Osteocyte (in vitro differentiated cells): ENCODE measurements at regions not wholly inside any gene's neighbourhood (a gene's known extent, or its start where the extent isn't known, plus 50 kb on each side); places are given as distances from the start of the nearest gene placed in this dataset.
"Not testable (repeated sequence)": the region's sequence is repeated elsewhere in the genome, so short reads cannot be mapped to it uniquely, and the experiment has no call there.

Source experiments
- DNase-seq: peaks from one replicate; pipeline ENCODE4 v3.0.0; 2021; ENCODE audit warnings: mixed read lengths; ENCODE audit not compliant: unreplicated experiment; ENCODE audit errors: extremely low spot score
- H3K27ac Mint-ChIP-seq: one replicate; pipeline ENCODE4 v1.8.0; 2021; ENCODE audit warnings: mild to moderate bottlenecking, mixed read lengths; ENCODE audit not compliant: unreplicated experiment
- H3K27me3 Mint-ChIP-seq: one replicate; pipeline ENCODE4 v1.8.0; 2021; ENCODE audit warnings: mixed read lengths; ENCODE audit not compliant: unreplicated experiment
- H3K36me3 Mint-ChIP-seq: one replicate; pipeline ENCODE4 v1.8.0; 2021; ENCODE audit warnings: mixed read lengths; ENCODE audit not compliant: unreplicated experiment
- H3K4me1 Mint-ChIP-seq: one replicate; pipeline ENCODE4 v1.8.0; 2021; ENCODE audit warnings: mixed read lengths; ENCODE audit not compliant: unreplicated experiment
- H3K4me3 Mint-ChIP-seq: one replicate; pipeline ENCODE4 v1.8.0; 2021; ENCODE audit warnings: mild to moderate bottlenecking, moderate library complexity, mixed read lengths; ENCODE audit not compliant: unreplicated experiment
- H3K9me3 Mint-ChIP-seq: one replicate; pipeline ENCODE4 v1.8.0; 2021; ENCODE audit warnings: mixed read lengths; ENCODE audit not compliant: unreplicated experiment
- TF ChIP-seq, protein P1 (sequence below): fragments of 200-600 bp; sonication (generic); IDR thresholded peaks from 2 replicates; pipeline ENCODE4 v1.5.0; 2021; ENCODE audit warnings: antibody characterized with exemption, mild to moderate bottlenecking, moderate library complexity

DNA sequence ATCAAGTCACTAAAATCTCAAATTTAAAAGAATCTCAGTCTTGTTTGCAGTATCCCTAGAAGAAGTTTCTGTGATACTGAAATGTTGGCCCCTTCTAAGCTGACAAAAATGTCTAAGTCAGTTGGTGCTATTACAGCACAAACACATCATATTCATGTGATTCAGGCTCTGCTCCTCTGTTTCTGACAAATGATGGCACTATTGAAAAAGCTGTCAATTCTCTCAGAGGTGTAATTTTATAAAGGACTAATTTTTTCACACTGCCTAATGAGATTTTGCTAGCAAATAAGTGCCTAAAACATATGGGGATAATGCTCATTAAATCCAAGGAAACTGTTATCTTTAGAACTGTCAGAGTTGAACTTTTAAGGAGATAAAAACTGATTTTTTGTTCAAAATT lies 445.9 kb downstream of the DSC3 start:
- peaks cover 8% of the 10 kb centered on the region for H3K4me1 Mint-ChIP-seq
- DNase-seq = no peak
- H3K27ac Mint-ChIP-seq = no peak overlapping the region
- H3K27me3 Mint-ChIP-seq = peaks cover 2% of the 10 kb centered on the region
- no peaks in the 10 kb centered on the region for H3K9me3 Mint-ChIP-seq
- H3K4me3 Mint-ChIP-seq = no peak overlapping the region
- H3K36me3 Mint-ChIP-seq = no peaks in the 10 kb centered on the region
- TF ChIP-seq, protein P1, sequence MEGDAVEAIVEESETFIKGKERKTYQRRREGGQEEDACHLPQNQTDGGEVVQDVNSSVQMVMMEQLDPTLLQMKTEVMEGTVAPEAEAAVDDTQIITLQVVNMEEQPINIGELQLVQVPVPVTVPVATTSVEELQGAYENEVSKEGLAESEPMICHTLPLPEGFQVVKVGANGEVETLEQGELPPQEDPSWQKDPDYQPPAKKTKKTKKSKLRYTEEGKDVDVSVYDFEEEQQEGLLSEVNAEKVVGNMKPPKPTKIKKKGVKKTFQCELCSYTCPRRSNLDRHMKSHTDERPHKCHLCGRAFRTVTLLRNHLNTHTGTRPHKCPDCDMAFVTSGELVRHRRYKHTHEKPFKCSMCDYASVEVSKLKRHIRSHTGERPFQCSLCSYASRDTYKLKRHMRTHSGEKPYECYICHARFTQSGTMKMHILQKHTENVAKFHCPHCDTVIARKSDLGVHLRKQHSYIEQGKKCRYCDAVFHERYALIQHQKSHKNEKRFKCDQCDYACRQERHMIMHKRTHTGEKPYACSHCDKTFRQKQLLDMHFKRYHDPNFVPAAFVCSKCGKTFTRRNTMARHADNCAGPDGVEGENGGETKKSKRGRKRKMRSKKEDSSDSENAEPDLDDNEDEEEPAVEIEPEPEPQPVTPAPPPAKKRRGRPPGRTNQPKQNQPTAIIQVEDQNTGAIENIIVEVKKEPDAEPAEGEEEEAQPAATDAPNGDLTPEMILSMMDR = no peak

DNA sequence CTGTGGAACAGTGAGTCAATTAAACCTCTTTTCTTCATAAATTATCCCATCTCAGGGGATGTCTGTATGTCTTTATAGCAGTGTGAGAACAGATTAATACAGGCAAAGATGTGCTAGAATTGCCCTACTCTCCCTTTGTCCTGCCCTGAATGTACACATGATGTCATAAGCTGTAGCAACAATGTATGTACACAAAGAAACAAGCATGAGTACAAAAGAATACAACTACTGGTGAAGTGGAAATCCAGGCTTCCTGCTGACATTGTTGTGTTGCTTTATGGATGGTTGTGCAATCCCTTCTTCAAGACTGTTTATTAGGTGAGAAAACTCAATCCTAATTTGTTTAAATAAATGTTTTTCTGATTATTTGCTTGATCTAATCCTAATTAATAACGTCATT lies 446.6 kb downstream of the DSC3 start:
- H3K4me3 Mint-ChIP-seq = no peak overlapping the region
- H3K9me3 Mint-ChIP-seq = no peaks in the 10 kb centered on the region

DNA sequence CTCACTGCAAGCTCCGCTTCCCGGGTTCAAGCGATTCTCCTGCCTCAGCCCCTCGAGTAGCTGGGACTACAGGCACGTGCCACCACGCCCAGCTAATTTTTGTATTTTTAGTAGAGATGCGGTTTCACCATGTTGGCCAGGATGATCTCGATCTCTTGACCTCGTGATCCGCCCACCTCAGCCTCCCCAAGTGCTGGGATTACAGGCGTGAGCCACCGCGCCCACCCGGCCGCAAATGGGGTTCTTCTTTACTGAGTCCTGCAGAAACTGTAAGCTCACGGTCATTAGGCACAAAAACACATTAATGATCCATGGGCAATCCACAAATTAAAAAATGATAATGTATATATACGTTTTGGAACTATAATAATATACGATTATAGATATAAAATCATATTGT lies 447.6 kb downstream of the DSC3 start:
- not testable (repeated sequence) for H3K27me3 Mint-ChIP-seq, H3K36me3 Mint-ChIP-seq, H3K4me3 Mint-ChIP-seq, DNase-seq, H3K4me1 Mint-ChIP-seq, H3K27ac Mint-ChIP-seq, H3K9me3 Mint-ChIP-seq

More for the DNA sequence above, 446.6 kb downstream of the DSC3 start:
- Mint-ChIP-seq H3K36me3 (no peaks in the 10 kb centered on the region), H3K27me3 (peaks cover 2% of the 10 kb centered on the region), H3K27ac (no peak overlapping the region), H3K4me1 (peaks cover 8% of the 10 kb centered on the region)
- TF ChIP-seq, protein P1 = no peak
- no peak for DNase-seq

DNA sequence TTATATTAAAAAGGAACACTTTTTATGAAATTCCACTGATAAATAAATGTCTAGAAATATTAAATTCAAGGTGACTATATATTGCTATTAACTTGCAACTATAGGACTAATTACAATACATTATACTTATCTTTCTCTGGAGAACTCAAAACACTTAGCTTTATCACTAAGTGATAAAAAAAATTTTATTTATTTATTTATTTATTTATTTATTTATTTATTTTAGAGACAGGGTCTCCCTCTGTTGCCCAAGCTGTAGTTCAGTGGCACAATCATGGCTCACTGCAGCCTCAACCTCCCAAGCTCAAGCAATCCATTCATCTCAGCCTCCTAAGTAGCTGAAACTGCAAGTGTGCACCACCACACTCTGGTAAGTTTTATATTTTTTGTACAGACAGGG lies 451.1 kb downstream of the DSC3 start:
- no peaks in the 10 kb centered on the region for H3K36me3 Mint-ChIP-seq
- no peak overlapping the region for H3K27ac Mint-ChIP-seq
- peaks cover under 1% of the 10 kb centered on the region for H3K27me3 Mint-ChIP-seq
- H3K4me3 Mint-ChIP-seq = no peak overlapping the region
- no peaks in the 10 kb centered on the region for H3K9me3 Mint-ChIP-seq
- no peak for DNase-seq
- TF ChIP-seq, protein P1 = no peak
- H3K4me1 Mint-ChIP-seq = peaks cover 20% of the 10 kb centered on the region

DNA sequence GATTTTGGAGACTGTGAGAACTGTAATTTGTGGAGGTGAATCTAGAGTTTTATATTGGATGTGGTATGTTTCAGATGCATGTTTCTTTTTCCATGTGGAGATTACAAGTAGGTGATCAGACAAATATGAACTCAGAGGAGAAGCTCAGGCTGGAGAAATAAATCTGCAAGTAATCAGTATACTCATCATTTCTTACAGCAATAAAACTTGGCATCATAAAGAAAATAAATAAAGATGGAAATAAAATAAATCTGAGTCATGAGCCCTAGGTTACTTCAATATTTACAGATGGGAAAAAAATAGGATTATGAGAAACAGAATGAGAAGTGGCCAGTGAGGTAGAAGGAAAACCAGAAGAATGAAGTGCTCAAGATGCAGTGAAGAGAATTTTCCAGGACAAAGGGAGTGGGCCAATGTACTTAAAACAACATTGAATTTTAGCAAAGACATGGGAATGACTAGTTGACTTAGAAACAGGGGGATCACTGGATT lies 453.8 kb downstream of the DSC3 start:
- peaks cover 20% of the 10 kb centered on the region for H3K4me1 Mint-ChIP-seq
- peaks cover 5% of the 10 kb centered on the region for H3K9me3 Mint-ChIP-seq
- DNase-seq = no peak
- TF ChIP-seq, protein P1 = no peak
- H3K27ac Mint-ChIP-seq = peak overlapping the region; percentile 69
- no peaks in the 10 kb centered on the region for H3K36me3 Mint-ChIP-seq
- no peak overlapping the region for H3K4me3 Mint-ChIP-seq
- peaks cover 4% of the 10 kb centered on the region for H3K27me3 Mint-ChIP-seq

DNA sequence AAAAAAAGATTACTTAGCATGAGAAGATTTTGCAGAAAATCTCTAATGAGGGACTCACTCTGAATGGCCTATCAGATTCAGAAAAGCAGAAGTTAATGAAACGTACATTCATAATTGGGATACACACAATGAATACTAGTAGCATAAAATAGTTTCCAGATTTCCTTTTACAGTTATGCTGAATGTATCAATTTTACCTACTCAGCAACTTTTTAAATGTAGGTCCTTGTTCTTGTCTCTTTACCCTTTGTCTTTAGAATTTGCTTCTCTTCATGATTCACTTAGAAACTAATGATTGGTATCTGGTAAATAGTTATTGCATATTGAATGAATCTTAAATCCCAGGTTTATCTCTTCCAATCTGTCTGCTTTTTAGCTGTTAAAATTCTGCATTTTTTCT lies 458.8 kb downstream of the DSC3 start:
- TF ChIP-seq, protein P1 = no peak

More for the DNA sequence above, 458.8 kb downstream of the DSC3 start:
- Mint-ChIP-seq H3K27ac (no peak overlapping the region), H3K36me3 (no peaks in the 10 kb centered on the region), H3K4me1 (peaks cover 14% of the 10 kb centered on the region), H3K9me3 (peaks cover 5% of the 10 kb centered on the region), H3K27me3 (peaks cover 21% of the 10 kb centered on the region), H3K4me3 (no peak overlapping the region)
- DNase-seq = no peak
